ENCODE measurements at regions not wholly inside any gene's neighbourhood (a gene's known extent, or its start where the extent isn't known, plus 50 kb on each side); places are given as distances from the start of the nearest gene placed in this dataset.
"Not testable (repeated sequence)": the region's sequence is repeated elsewhere in the genome, so short reads cannot be mapped to it uniquely, and the experiment has no call there.

DNA sequence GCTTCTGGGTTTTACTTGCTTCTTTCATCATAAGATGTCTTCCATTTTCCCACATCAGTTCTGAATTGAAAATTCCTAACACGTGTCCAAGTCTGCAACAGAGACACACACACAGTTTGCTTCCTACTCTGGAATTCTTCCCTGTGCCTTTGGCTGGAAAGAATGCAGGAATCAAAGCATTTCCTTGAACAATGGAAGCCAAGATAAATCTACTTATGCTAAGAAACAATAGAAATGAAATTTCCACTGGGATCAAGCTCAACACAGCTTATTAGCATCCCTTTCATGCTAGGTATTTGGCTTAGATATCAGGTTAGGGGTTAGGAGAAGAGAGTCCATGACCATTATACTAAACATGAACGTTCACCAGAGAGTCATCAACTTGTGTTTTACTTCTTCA, 101.1 kb upstream of the SCAF8 start:
- DNase-seq (ENCODE audit: low spot score): no peak

DNA sequence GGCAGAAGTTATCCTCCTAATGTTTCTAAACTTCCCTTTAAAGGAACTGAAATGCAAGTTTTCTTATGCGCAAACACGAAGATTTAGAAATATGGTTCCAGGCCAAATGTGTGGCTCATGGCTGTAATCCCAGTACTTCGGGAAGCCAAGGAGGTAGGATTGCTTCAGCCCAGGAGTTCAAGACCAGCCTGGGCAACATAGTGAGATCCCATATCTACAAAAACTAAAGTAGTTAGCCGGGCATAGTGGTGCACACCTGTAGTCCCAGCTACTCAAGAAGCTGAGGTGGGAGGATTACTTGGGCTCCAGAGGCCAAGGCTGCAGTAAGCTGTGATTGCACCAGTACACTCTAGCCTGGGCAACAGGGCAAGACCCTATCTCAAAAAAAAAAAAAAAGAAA, 95.8 kb upstream of the SCAF8 start:
- no peak for DNase-seq (ENCODE audit: low spot score)

DNA sequence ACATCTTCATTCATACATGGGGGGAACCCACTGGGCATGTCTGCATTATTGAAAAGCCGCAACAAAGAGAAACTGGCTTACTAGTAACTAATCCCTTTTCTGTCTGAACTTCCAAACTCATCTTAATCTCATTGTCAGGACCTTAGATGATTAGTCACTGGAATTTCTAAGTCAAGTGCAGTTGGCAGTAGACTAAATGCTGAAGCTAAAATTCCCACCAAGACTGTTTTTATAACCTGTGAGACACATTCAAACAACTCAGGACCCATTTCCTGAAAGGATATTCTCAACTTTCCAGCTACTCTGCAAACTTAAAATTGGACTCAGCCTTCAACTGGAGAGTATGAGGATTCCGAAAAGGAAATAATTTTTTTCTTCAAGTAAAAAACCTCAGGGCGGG, 94.8 kb upstream of the SCAF8 start:
- DNase-seq (ENCODE audit: low spot score): no peak

DNA sequence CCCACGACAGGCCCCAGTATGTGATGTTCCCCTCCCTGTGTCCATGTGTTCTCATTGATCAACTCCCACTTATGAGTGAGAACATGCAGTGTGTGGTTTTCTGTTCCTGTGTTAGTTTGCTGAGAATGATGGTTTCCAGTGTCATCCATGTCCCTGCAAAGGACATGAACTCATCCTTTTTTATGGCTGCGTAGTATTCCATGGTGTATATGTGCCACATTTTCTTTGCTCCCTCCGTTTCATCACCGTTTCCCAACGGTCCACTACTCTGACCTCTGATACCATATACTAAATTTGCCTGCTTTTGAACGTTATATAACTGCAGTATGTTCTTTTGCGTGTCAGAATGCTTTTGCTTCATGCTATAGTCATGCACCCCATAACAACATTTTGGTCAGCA, 94.0 kb upstream of the SCAF8 start:
- DNase-seq (ENCODE audit: low spot score): not testable (repeated sequence)

DNA sequence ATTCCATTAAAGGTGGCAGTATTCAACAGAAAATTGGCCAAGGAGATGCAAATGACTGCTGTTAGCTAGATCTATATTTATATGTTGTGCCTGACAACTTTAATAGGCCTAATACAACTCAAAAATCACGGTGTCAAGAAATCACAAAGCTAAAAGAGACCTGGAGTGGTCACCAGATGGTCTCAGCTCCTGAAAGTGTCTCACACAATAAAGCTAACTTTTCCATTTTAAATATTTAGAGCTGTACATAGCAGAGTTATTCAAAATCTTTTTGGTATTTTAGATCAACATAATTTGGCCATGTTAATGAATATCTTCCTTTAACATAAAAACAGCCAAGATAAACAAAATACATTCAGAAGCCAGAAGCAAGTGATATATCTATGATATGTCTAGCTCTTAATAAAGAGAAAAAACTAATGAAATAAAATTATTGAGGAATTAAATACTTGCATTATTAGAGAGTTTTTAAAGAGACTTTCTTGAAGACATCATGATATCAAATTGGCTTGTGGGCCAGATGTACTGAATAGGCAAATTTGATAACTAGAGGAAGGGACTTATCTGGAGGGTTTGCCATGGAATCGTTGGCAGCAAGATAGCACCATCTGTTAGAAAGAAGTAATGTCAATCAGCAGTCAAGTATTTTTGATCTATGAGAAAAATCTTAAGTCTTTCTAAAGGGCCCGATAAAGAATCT, 84.9 kb upstream of the SCAF8 start:
- no peak for DNase-seq (ENCODE audit: low spot score)

DNA sequence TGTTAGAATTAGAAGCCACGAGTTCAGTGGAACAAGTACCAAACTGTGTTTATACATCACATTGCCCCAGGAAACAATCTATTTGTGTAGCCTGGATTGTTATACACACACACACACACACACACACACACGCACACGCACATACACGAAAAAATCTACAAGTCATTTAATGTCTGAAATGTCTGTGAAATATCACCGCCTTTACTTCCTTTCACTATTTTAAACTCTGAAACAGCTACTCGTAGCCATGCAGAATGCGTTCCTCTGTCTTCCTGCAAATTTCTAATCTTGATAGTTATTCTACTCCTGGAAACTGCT, 84.4 kb upstream of the SCAF8 start:
- DNase-seq (ENCODE audit: low spot score): no peak

DNA sequence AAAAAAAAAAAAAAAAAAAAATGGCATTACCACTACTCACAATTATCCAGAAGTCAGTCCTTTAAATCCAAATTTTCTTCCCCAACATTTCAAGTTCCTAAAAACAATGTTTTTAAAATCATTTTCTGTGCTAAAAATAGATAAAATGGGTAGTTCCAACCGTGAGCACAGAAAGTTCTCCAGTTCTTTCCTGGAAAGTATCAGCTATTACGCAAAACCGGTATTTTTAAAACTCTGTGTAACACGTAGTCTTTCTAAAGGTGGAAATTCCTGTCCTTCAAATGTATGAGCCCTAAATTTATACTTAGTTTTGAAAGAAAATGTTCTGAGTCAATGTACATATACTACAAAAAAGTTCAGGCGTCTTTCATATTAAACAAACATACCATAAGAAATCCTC, 83.5 kb upstream of the SCAF8 start:
- no peak for DNase-seq (ENCODE audit: low spot score)

DNA sequence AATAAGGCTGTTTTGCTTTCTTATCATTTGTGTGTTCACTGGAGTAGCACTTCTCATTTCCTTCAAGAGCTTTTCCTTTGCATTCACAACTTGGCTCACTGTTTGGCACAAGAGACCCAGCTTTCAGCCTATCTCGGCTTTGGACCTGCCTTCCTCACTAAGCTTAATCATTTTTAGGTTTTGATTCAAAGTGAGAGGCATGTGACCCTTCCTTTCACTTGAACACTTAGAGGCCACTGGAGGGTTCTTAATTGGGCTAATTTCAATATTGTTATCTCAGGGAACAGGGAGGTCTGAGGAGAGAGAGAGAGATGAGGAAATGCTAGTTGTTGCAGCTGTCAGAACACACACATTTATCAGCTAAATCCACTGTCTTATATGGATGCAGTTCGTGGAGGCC, 82.9 kb upstream of the SCAF8 start:
- DNase-seq (ENCODE audit: low spot score): no peak

DNA sequence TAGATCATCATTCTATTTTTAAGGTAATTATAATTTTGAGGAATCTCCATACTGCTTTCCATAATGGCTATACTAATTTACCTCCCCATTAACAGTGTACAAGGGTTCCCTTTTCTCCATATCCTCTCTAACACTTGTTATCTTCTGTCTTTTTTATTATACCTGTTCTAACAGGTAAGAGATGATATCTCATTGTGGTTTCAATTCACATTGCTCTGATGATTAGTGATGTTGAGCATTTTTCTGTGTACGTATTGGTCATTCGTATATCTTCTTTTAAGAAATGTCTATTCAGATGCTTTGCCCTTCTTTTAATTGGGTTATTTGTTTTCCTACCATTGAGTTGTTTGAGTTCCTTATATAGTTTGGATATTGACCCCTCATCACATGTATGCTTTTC, 81.6 kb upstream of the SCAF8 start:
- no peak for DNase-seq (ENCODE audit: low spot score)

DNA sequence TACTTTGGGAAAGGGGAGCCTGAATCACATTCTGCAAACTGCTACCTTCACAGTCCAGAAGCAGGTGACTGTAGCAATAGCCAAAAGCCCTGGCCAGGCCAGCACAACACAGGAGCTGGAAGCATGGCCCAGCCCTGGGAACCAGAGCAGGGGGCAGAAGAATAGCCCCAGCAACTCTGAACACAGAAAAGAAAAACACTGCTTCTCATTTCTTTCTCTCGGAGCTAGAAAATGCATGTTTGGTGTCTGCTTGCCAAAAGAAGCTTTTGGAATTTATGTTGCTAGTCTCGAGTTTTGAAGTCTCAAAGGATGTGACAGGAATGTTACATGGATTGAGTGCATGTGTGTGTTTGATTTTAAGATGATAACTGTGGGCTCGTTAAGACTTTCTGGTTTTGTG, 79.8 kb upstream of the SCAF8 start:
- no peak for DNase-seq (ENCODE audit: low spot score)

DNA sequence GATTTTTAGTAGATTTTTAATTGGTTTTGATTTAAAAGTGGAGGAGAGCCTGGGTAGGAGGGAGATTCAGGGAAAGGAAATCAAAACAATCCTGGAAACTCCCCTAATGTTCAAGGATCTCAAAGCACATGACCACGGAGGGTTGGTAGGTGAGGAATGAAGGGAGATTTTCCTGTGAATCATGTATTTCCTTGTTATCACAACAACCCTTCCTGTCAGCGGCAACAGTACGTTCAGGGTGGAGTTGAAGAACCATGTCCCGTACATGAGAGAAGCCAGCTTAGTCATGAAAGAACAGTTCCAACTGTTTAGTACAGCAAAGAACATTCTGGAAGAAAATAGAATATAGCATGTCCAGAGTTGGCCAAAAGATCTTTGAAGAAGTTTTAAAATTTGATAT, 79.4 kb upstream of the SCAF8 start:
- peak; percentile 30 for DNase-seq (ENCODE audit: low spot score)

DNA sequence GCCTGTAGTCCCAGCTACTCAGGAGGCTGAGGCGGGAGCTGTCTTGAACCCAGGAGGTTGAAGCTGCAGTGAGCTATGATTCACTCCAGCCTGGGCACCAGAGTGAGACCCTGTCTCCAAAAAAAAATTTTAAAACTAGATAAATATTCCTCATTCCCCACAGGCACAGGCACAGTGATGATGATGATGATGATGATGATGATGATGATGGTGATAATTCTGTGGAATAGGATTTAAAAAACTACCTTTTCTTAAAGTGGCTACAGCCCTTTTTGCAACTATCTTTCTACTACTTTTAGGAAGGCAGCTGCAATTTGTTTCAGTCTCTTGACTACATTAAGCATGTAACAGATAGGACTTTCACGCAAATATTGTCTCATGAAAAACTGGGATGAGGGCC, 76.6 kb upstream of the SCAF8 start:
- no peak for DNase-seq (ENCODE audit: low spot score)

DNA sequence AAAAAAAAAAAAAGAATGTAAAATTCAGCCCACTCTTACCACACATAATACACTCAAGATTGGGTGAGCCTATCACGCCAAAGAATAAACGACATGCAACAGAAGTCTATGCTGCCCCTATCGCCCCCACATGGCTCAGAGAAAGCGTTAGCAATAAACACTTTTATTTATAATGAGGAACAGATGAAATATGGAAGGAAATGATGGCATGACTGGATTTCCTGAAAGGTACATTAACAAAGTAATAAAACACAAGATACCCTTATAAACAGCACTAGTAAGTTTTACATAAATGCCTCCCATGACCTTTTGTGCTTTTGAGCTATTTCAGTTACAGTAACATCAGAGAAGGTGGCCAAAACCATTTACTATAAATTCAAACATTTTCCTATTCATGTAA, 71.4 kb upstream of the SCAF8 start:
- no peak for DNase-seq (ENCODE audit: low spot score)

DNA sequence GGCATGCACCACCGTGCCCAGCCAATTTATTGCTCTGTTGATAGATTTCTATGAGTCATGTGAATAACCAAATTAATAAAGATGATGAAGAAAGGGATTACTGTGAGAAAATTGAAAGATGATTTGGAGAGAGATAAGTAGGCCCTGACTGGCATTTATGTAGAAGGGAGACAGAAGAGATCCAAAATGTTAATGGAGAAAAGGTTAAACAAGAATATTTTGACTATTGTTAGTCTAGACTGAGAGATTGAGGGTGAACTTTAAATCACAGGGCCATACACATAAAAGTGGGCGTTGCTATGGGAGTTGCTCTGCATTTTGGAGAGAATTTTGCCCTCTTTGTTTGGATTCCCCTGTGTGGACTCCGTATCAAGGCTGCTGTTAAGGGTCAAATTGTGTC, 68.9 kb upstream of the SCAF8 start:
- DNase-seq (ENCODE audit: low spot score): no peak

DNA sequence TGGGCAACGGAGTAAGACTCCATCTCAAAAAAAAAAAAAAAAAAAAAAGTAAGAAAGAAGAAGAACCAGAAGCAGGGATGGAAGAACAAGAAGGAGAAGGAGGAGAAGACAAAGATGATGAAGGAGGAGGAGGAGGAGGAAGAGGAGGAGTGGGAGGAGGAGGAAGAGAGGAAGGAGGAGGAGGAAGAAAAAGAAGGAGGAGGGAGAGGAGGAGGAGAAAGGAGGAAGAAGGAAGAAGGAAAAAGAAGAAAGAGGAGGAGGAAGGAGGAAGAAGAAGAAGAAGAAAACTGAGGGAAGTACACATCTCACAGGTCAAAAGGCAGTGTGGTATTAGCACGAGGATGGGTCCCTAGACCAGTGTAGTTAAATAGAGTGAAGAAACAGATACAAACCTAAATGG, 65.1 kb upstream of the SCAF8 start:
- DNase-seq (ENCODE audit: low spot score): no peak

DNA sequence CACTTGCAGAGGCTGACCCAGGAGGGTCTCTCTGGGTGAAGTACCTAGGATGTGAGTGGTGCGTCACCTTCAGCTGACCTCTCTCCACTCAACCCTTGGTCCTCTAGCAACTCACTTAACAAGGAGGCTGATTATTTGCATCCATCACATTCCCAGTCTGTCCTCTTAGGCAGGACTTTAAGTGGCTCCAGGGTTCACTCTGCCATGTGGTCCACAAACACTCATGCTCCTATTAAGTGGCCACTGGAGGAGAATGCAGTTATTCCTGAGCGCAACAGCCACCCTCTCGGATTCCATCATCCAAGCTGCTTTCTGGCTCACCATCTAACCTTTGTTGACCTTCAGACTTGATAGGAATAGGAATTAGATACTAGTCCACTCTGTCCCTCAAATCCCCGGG, 61.1 kb upstream of the SCAF8 start:
- DNase-seq (ENCODE audit: low spot score): no peak

DNA sequence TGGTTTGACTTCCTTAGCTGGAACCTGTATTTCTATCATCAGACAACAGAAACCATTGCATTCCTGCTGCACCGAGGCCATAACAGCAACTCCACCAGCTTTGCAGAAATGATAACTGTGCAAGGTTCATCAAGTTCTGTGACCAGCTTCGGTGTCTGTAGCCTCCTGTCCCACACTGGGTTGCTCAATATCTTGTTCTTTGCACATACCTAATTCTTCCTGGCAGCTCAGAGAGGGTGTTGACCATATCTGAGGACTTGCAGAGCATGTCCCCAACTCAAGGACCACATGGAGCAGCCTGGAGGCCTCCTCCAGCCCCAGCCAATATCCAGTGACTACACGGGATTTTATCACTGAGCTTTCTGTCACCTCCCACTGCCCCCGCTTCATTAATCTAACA, 59.3 kb upstream of the SCAF8 start:
- DNase-seq (ENCODE audit: low spot score): no peak

DNA sequence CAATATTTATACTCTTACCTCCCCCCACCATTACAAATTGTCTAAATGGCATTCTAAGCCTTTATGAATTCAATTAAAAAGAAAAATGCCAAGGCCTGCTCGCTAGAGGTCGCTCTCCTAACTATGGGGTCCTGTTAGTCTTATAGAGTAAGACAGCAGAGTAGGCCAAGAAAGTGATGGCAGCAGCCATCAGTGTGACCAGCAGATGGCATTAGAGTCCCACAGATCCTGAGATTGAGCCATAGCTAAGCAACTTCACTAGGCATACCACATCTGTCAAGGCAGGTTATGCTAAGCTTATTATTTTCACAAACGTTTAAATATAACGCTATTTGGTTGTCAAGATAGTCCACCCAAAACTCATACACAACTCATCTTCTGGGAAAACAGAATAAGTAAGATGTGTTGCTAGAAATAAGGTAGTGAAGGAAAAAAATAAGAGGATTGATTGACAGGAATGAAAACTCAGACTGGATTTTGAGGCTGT, 57.6 kb upstream of the SCAF8 start:
- peak; percentile 98 for DNase-seq (ENCODE audit: low spot score)

DNA sequence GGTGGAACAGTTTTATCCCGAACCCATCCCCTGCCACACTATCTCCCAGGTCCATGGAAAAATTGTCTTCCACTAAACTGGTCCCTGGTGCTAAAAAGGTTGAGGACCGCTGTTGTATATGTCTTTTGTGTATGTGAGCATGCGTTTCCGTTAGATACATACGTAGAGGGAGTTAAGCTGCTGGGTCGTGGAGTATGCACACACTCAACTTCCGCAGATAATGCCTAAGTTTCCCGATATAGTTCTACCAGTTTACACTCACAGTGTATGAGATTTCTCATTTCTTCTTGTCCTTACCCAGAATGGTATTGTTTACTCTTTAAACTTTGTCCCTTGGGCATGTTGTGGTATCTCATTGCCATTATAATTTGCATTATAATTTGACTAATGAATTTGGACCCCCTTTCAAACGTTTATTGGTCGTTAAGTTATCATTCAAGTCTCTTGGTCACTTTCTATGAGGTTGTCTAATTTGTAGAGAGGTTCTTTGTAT, 50.5 kb upstream of the SCAF8 start:
- DNase-seq (ENCODE audit: low spot score): no peak
